HEK293 (cell line): ENCODE measurements at regions not wholly inside any gene's neighbourhood (a gene's known extent, or its start where the extent isn't known, plus 50 kb on each side); places are given as distances from the start of the nearest gene placed in this dataset.

ENCODE experiments used
- CTCF ChIA-PET: fragments of 350-600 bp; formaldehyde crosslinking; extraction: SDS; loops from one replicate; lab custom pipeline; 2021; ENCODE audit warnings: antibody characterized with exemption; lab: Yijun Ruan, JAX
- POLR2A ChIA-PET: fragments of 300-600 bp; formaldehyde crosslinking; extraction: SDS; loops from one replicate; lab custom pipeline; 2020; ENCODE audit warnings: antibody characterized with exemption, inconsistent platforms; lab: Yijun Ruan, JAX
- H3K27ac ChIP-seq: fragments of 200-500 bp; sonication (Bioruptor generic); 2 replicates; pipeline ENCODE4 v1.5.1; 2014; ENCODE audit warnings: low read depth, low read length, control low read depth, inconsistent platforms; ENCODE audit errors: extremely low read depth
- H3K36me3 ChIP-seq, 2 experiments: fragments of 200-500 bp in 1 of 2; sonication (Bioruptor generic) in 1 of 2; 1 replicate in 1 of 2; 2 replicates in 1 of 2; pipeline ENCODE4 v1.5.1; 2014 to 2017; ENCODE audit warnings: inconsistent platforms in 2 of 2, low read length in 2 of 2; ENCODE audit not compliant: control insufficient read depth in 2 of 2, insufficient read depth in 1 of 2
- H3K4me1 ChIP-seq: fragments of 200-500 bp; sonication (Bioruptor generic); 2 replicates; pipeline ENCODE4 v1.5.1; 2014; ENCODE audit warnings: mild to moderate bottlenecking, low read length, inconsistent platforms; ENCODE audit not compliant: control insufficient read depth, insufficient read depth
- H3K4me3 ChIP-seq: 2 replicates; pipeline ENCODE4 v1.5.1; 2011; ENCODE audit warnings: low read depth, mild to moderate bottlenecking, control low read depth, low read length, moderate library complexity
- H3K9me3 ChIP-seq: fragments of 200-500 bp; sonication (Bioruptor generic); 2 replicates; pipeline ENCODE4 v1.5.1; 2014; ENCODE audit warnings: low read depth, low read length, inconsistent platforms; ENCODE audit not compliant: control insufficient read depth, insufficient read depth
- HOXC10 ChIP-seq: sonication (generic); formaldehyde crosslinking; IDR thresholded peaks from 2 replicates; pipeline ENCODE4 v1.8.1; 2023; ENCODE audit warnings: mild to moderate bottlenecking, missing genetic modification reagents
- SALL2 ChIP-seq: fragments of 450-650 bp; formaldehyde crosslinking; IDR thresholded peaks from 2 replicates; pipeline ENCODE4 v1.5.0; 2017; ENCODE audit warnings: missing biosample characterization, mild to moderate bottlenecking, missing genetic modification characterization, borderline replicate concordance
- WT1 ChIP-seq: fragments of 450-650 bp; formaldehyde crosslinking; IDR thresholded peaks from 2 replicates; pipeline ENCODE4 v1.5.1; 2016; ENCODE audit warnings: missing biosample characterization, missing genetic modification characterization
- ZBTB21 ChIP-seq: fragments of 450-650 bp; formaldehyde crosslinking; IDR thresholded peaks from 2 replicates; pipeline ENCODE4 v1.5.1; 2017; ENCODE audit warnings: missing biosample characterization, missing genetic modification characterization
- ZEB2 ChIP-seq: fragments of 450-650 bp; formaldehyde crosslinking; IDR thresholded peaks from 2 replicates; pipeline ENCODE4 v1.5.1; 2016; ENCODE audit warnings: missing biosample characterization, missing genetic modification characterization
- ZNF140 ChIP-seq: fragments of 450-650 bp; formaldehyde crosslinking; IDR thresholded peaks from 2 replicates; pipeline ENCODE4 v1.5.1; 2016; ENCODE audit warnings: missing biosample characterization, missing genetic modification characterization
- ZNF214 ChIP-seq: fragments of 450-650 bp; formaldehyde crosslinking; IDR thresholded peaks from 2 replicates; pipeline ENCODE4 v1.5.1; 2017; ENCODE audit warnings: missing biosample characterization, mild to moderate bottlenecking, missing genetic modification characterization, borderline replicate concordance
- ZNF23 ChIP-seq: fragments of 450-650 bp; formaldehyde crosslinking; IDR thresholded peaks from 2 replicates; pipeline ENCODE4 v1.5.1; 2016; ENCODE audit warnings: missing biosample characterization, missing genetic modification characterization, borderline replicate concordance
- ZNF423 ChIP-seq: fragments of 450-650 bp; formaldehyde crosslinking; IDR thresholded peaks from 2 replicates; pipeline ENCODE4 v1.5.1; 2016; ENCODE audit warnings: missing biosample characterization, missing genetic modification characterization
- ZNF426 ChIP-seq: fragments of 450-650 bp; formaldehyde crosslinking; IDR thresholded peaks from 2 replicates; pipeline ENCODE4 v1.5.1; 2017; ENCODE audit warnings: missing biosample characterization, missing genetic modification characterization, mild to moderate bottlenecking, inconsistent platforms, moderate library complexity
- ZNF623 ChIP-seq: fragments of 450-650 bp; formaldehyde crosslinking; IDR thresholded peaks from 2 replicates; pipeline ENCODE4 v1.5.1; 2016; ENCODE audit warnings: missing biosample characterization, missing genetic modification characterization
- ZNF629 ChIP-seq: fragments of 450-650 bp; formaldehyde crosslinking; IDR thresholded peaks from 2 replicates; pipeline ENCODE4 v1.5.1; 2017; ENCODE audit warnings: missing biosample characterization, missing genetic modification characterization
- ZNF768 ChIP-seq: fragments of 450-650 bp; formaldehyde crosslinking; IDR thresholded peaks from 2 replicates; pipeline ENCODE4 v1.5.1; 2018; ENCODE audit warnings: missing biosample characterization, mild to moderate bottlenecking, missing genetic modification characterization
- TF ChIP-seq, protein P1 (sequence below): fragments of 450-650 bp; formaldehyde crosslinking; IDR thresholded peaks from 2 replicates; pipeline ENCODE4 v1.5.0; 2017; ENCODE audit warnings: missing biosample characterization, missing genetic modification characterization, borderline replicate concordance
- TF ChIP-seq, protein P2 (sequence below): fragments of 450-650 bp; formaldehyde crosslinking; IDR thresholded peaks from 2 replicates; pipeline ENCODE4 v1.5.1; 2016; ENCODE audit warnings: missing biosample characterization, missing genetic modification characterization
- TF ChIP-seq, protein P3 (sequence below): fragments of 450-650 bp; formaldehyde crosslinking; IDR thresholded peaks from 2 replicates; pipeline ENCODE4 v1.5.1; 2017; ENCODE audit warnings: missing biosample characterization, missing genetic modification characterization
- TF ChIP-seq, protein P4 (sequence below): fragments of 450-650 bp; formaldehyde crosslinking; IDR thresholded peaks from 2 replicates; pipeline ENCODE4 v1.5.1; 2016; ENCODE audit warnings: missing biosample characterization, missing genetic modification characterization
- TF ChIP-seq, protein P5 (sequence below): fragments of 450-650 bp; formaldehyde crosslinking; optimal IDR thresholded peaks from 2 replicates; pipeline ENCODE3; 2016; ENCODE audit warnings: missing biosample characterization, mild to moderate bottlenecking, missing genetic modification characterization

DNA sequence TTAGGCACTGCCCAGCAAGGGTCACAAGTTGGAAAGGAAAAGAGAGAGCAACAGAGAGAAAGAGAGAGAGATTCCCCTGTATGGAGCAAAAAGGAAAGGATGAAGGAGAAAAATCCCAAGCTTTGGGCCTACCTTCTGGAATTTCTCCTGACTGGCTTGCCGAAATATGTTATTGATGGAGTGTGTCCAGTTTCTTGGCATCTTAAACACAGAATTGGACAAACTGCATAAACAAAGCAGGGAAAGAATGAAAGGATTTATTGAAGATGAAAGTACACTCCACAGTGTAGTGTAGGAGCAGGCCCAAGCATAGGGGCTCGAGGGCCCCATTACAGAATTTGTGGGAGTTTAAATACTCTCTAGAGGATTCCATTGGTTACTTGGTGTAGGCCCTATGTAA is 627.8 kb upstream of the CNTNAP2 start:
- no peaks in the 10 kb centered on the region for H3K36me3 ChIP-seq
- H3K4me1 ChIP-seq = no peaks in the 10 kb centered on the region
- TF ChIP-seq SALL2 (tag by site-specific recombination) = no peak
- TF ChIP-seq, protein P1, sequence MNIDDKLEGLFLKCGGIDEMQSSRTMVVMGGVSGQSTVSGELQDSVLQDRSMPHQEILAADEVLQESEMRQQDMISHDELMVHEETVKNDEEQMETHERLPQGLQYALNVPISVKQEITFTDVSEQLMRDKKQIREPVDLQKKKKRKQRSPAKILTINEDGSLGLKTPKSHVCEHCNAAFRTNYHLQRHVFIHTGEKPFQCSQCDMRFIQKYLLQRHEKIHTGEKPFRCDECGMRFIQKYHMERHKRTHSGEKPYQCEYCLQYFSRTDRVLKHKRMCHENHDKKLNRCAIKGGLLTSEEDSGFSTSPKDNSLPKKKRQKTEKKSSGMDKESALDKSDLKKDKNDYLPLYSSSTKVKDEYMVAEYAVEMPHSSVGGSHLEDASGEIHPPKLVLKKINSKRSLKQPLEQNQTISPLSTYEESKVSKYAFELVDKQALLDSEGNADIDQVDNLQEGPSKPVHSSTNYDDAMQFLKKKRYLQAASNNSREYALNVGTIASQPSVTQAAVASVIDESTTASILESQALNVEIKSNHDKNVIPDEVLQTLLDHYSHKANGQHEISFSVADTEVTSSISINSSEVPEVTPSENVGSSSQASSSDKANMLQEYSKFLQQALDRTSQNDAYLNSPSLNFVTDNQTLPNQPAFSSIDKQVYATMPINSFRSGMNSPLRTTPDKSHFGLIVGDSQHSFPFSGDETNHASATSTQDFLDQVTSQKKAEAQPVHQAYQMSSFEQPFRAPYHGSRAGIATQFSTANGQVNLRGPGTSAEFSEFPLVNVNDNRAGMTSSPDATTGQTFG = no peak
- TF ChIP-seq ZNF623 (tag by site-specific recombination) = no peak
- H3K27ac ChIP-seq = no peak overlapping the region
- CTCF ChIA-PET = no interaction called here
- H3K9me3 ChIP-seq = no peaks in the 10 kb centered on the region
- no peak overlapping the region for H3K4me3 ChIP-seq
- POLR2A ChIA-PET = no interaction called here

DNA sequence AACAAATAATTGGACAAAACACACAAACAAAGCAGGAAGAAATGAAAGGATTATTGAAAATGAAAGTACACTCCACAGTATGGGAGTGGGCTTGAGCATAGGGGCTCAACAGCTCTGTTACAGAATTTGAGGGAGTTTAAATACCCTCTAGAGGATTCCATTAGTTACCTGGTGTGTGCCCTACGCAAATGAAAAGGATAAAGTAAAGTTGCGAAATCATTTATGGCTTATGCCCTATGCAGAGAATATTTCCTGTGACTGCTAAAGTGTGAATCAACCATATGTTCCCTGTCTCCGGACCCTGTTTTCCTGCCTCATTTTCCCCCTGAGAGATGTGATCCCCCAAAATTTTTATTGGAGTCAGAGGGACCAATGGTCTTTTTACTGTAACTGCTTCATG is 634.6 kb upstream of the CNTNAP2 start:
- Histone ChIP-seq H3K27ac (no peak overlapping the region), H3K4me1 (no peaks in the 10 kb centered on the region), H3K4me3 (no peak overlapping the region), H3K9me3 (no peaks in the 10 kb centered on the region), H3K36me3 (no peaks in the 10 kb centered on the region)
- TF ChIP-seq ZNF629 (tag by site-specific recombination) = no peak
- no peak for TF ChIP-seq ZNF140 (tag by site-specific recombination)
- no peak for TF ChIP-seq ZNF768
- TF ChIP-seq, protein P2, sequence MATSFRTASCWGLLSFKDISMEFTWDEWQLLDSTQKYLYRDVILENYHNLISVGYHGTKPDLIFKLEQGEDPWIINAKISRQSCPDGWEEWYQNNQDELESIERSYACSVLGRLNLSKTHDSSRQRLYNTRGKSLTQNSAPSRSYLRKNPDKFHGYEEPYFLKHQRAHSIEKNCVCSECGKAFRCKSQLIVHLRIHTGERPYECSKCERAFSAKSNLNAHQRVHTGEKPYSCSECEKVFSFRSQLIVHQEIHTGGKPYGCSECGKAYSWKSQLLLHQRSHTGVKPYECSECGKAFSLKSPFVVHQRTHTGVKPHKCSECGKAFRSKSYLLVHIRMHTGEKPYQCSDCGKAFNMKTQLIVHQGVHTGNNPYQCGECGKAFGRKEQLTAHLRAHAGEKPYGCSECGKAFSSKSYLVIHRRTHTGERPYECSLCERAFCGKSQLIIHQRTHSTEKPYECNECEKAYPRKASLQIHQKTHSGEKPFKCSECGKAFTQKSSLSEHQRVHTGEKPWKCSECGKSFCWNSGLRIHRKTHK (tag by site-specific recombination) = no peak
- TF ChIP-seq ZNF426 = no peak
- TF ChIP-seq HOXC10 (CRISPR knock-in tag) = no peak
- TF ChIP-seq, protein P3, sequence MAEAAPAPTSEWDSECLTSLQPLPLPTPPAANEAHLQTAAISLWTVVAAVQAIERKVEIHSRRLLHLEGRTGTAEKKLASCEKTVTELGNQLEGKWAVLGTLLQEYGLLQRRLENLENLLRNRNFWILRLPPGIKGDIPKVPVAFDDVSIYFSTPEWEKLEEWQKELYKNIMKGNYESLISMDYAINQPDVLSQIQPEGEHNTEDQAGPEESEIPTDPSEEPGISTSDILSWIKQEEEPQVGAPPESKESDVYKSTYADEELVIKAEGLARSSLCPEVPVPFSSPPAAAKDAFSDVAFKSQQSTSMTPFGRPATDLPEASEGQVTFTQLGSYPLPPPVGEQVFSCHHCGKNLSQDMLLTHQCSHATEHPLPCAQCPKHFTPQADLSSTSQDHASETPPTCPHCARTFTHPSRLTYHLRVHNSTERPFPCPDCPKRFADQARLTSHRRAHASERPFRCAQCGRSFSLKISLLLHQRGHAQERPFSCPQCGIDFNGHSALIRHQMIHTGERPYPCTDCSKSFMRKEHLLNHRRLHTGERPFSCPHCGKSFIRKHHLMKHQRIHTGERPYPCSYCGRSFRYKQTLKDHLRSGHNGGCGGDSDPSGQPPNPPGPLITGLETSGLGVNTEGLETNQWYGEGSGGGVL (tag by site-specific recombination) = no peak
- no peak for TF ChIP-seq ZNF214 (tag by site-specific recombination)
- TF ChIP-seq WT1 (tag by site-specific recombination) = no peak
- TF ChIP-seq ZNF423 (tag by site-specific recombination) = no peak
- no peak for TF ChIP-seq ZEB2
- TF ChIP-seq, protein P4, sequence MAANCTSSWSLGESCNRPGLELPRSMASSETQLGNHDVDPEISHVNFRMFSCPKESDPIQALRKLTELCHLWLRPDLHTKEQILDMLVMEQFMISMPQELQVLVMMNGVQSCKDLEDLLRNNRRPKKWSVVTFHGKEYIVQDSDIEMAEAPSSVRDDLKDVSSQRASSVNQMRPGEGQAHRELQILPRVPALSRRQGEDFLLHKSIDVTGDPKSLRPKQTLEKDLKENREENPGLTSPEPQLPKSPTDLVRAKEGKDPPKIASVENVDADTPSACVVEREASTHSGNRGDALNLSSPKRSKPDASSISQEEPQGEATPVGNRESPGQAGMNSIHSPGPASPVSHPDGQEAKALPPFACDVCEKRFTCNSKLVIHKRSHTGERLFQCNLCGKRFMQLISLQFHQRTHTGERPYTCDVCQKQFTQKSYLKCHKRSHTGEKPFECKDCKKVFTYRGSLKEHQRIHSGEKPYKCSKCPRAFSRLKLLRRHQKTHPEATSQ (tag by site-specific recombination) = no peak
- TF ChIP-seq, protein P5, sequence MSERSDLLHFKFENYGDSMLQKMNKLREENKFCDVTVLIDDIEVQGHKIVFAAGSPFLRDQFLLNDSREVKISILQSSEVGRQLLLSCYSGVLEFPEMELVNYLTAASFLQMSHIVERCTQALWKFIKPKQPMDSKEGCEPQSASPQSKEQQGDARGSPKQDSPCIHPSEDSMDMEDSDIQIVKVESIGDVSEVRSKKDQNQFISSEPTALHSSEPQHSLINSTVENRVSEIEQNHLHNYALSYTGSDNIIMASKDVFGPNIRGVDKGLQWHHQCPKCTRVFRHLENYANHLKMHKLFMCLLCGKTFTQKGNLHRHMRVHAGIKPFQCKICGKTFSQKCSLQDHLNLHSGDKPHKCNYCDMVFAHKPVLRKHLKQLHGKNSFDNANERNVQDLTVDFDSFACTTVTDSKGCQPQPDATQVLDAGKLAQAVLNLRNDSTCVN (tag by site-specific recombination) = no peak
- no peak for TF ChIP-seq ZNF23 (tag by site-specific recombination)
- no peak for TF ChIP-seq ZBTB21 (tag by site-specific recombination)
- POLR2A ChIA-PET = no interaction called here
- CTCF ChIA-PET = no interaction called here
